ENCODE measurements at regions not wholly inside any gene's neighbourhood (a gene's known extent, or its start where the extent isn't known, plus 50 kb on each side); places are given as distances from the start of the nearest gene placed in this dataset.

- TF ChIP-seq TAF1 (IDR thresholded peaks at IDR 0.05; ENCODE audit: low read depth, low read length) (no peak), POLR2AphosphoS5 (IDR thresholded peaks at IDR 0.05; ENCODE audit: low read depth, low read length) (no peak), POLR2A (IDR thresholded peaks at IDR 0.05; ENCODE audit: low read depth, low read length) (no peak)
These were observed 388.6 kb upstream of the BTBD3 start for GRCh38 chr20:11529047-11529446.
